MM.1S (cell line): ENCODE measurements at regions not wholly inside any gene's neighbourhood (a gene's known extent, or its start where the extent isn't known, plus 50 kb on each side); places are given as distances from the start of the nearest gene placed in this dataset.
"Not testable (repeated sequence)": the region's sequence is repeated elsewhere in the genome, so short reads cannot be mapped to it uniquely, and the experiment has no call there.

Experiments
- DNase-seq: peaks from one replicate; pipeline ENCODE4 v3.0.0-alpha.2; 2015
- H2AFZ ChIP-seq: fragments of 300-600 bp; sonication (generic); 2 replicates; pipeline ENCODE4 v1.6.0; 2016; ENCODE audit warnings: antibody characterized with exemption, low read length
- H3F3A ChIP-seq: fragments of 300-600 bp; sonication (generic); 2 replicates; pipeline ENCODE4 v1.6.1; 2016; ENCODE audit warnings: mild to moderate bottlenecking, antibody characterized with exemption, low read length, moderate library complexity, mixed read lengths; ENCODE audit not compliant: insufficient read depth
- H3K27ac ChIP-seq: fragments of 300-600 bp; sonication (generic); 2 replicates; pipeline ENCODE4 v1.5.1; 2016; ENCODE audit warnings: mild to moderate bottlenecking, low read length
- H3K27me3 ChIP-seq: fragments of 300-600 bp; sonication (generic); replicated peaks from 2 replicates; pipeline ENCODE4 v1.6.0; 2016; ENCODE audit warnings: low read length; ENCODE audit not compliant: insufficient read depth
- H3K36me3 ChIP-seq: fragments of 300-600 bp; sonication (generic); replicated peaks from 2 replicates; pipeline ENCODE4 v1.6.1; 2016; ENCODE audit warnings: mild to moderate bottlenecking, low read length, mixed read lengths; ENCODE audit not compliant: insufficient read depth
- H3K4me1 ChIP-seq: fragments of 300-600 bp; sonication (generic); 2 replicates; pipeline ENCODE4 v1.6.1; 2016; ENCODE audit warnings: low read length, mixed read lengths
- H3K4me2 ChIP-seq: fragments of 300-600 bp; sonication (generic); 2 replicates; pipeline ENCODE4 v1.6.0; 2016; ENCODE audit warnings: low read depth, low read length
- H3K4me3 ChIP-seq: fragments of 300-600 bp; sonication (generic); 2 replicates; pipeline ENCODE4 v1.5.1; 2016; ENCODE audit warnings: low read length, mixed read lengths
- H3K79me2 ChIP-seq: fragments of 300-600 bp; sonication (generic); 2 replicates; pipeline ENCODE4 v1.6.1; 2016; ENCODE audit warnings: mixed run types, low read length, mixed read lengths
- H3K9ac ChIP-seq: fragments of 300-600 bp; sonication (generic); 2 replicates; pipeline ENCODE4 v1.6.1; 2016; ENCODE audit warnings: low read length, mixed read lengths
- H3K9me2 ChIP-seq: fragments of 300-600 bp; sonication (generic); replicated peaks from 2 replicates; pipeline ENCODE4 v1.6.1; 2016; ENCODE audit warnings: mild to moderate bottlenecking, low read length, mixed read lengths; ENCODE audit not compliant: insufficient read depth
- H3K9me3 ChIP-seq: fragments of 300-600 bp; sonication (generic); replicated peaks from 2 replicates; pipeline ENCODE4 v1.6.1; 2016; ENCODE audit warnings: mild to moderate bottlenecking, low read length, mixed read lengths; ENCODE audit not compliant: insufficient read depth
- H4K20me1 ChIP-seq: fragments of 300-600 bp; sonication (generic); 2 replicates; pipeline ENCODE4 v1.6.1; 2016; ENCODE audit warnings: mild to moderate bottlenecking, low read length, moderate library complexity, mixed read lengths; ENCODE audit not compliant: insufficient read depth
- CTCF ChIP-seq: fragments of 300-600 bp; sonication (generic); IDR thresholded peaks from 2 replicates; pipeline ENCODE4 v1.5.1; 2016; ENCODE audit warnings: antibody characterized with exemption, low read length, mixed read lengths
- EZH2 ChIP-seq: fragments of 300-600 bp; sonication (generic); optimal IDR thresholded peaks from 2 replicates; pipeline ENCODE3; 2017; ENCODE audit warnings: low read depth, mild to moderate bottlenecking, antibody characterized with exemption, low read length, mixed read lengths
- EZH2phosphoT487 ChIP-seq: fragments of 300-600 bp; sonication (generic); IDR thresholded peaks from 2 replicates; pipeline ENCODE4 v1.6.1; 2018; ENCODE audit warnings: antibody characterized with exemption, low read length

- no peak overlapping the region for H3K4me3 ChIP-seq
- no peak overlapping the region for H2AFZ ChIP-seq
- H3K9me2 ChIP-seq: no peaks in the 10 kb centered on the region
- H3K9ac ChIP-seq: no peak overlapping the region
- no peaks in the 10 kb centered on the region for H3K36me3 ChIP-seq
- no peaks in the 10 kb centered on the region for H3F3A ChIP-seq
- no peak for DNase-seq
- H3K4me1 ChIP-seq: no peaks in the 10 kb centered on the region
- no peaks in the 10 kb centered on the region for H3K79me2 ChIP-seq
- no peaks in the 10 kb centered on the region for H3K9me3 ChIP-seq
- no peaks in the 10 kb centered on the region for H4K20me1 ChIP-seq
- no peak overlapping the region for H3K4me2 ChIP-seq
- no peak overlapping the region for H3K27ac ChIP-seq
- no peaks in the 10 kb centered on the region for H3K27me3 ChIP-seq
- no peak for TF ChIP-seq EZH2
- TF ChIP-seq CTCF: no peak
- no peak for TF ChIP-seq EZH2phosphoT487
Observed at GRCh38 chr2:37740164-37740739, 68.8 kb upstream of the CDC42EP3 start.

- no peaks in the 10 kb centered on the region for H3K4me1 ChIP-seq
- H3K9me2 ChIP-seq: no peaks in the 10 kb centered on the region
- no peak overlapping the region for H2AFZ ChIP-seq
- H4K20me1 ChIP-seq: no peaks in the 10 kb centered on the region
- no peak overlapping the region for H3K9ac ChIP-seq
- DNase-seq: no peak
- H3K4me3 ChIP-seq: no peak overlapping the region
- H3K9me3 ChIP-seq: no peaks in the 10 kb centered on the region
- no peak for TF ChIP-seq EZH2
- TF ChIP-seq CTCF: no peak
- no peak for TF ChIP-seq EZH2phosphoT487
- H3K27ac ChIP-seq: no peak overlapping the region
- no peaks in the 10 kb centered on the region for H3K27me3 ChIP-seq
- H3K79me2 ChIP-seq: no peaks in the 10 kb centered on the region
- H3F3A ChIP-seq: no peaks in the 10 kb centered on the region
- H3K4me2 ChIP-seq: no peak overlapping the region
- no peaks in the 10 kb centered on the region for H3K36me3 ChIP-seq
Observed at GRCh38 chr2:37742286-37742685, 70.8 kb upstream of the CDC42EP3 start.

GRCh38 chr2:37744010-37744409, 72.6 kb upstream of the CDC42EP3 start:
- no peaks in the 10 kb centered on the region for H3K9me2 ChIP-seq
- H3K4me2 ChIP-seq: no peak overlapping the region
- H3K4me1 ChIP-seq: no peaks in the 10 kb centered on the region
- TF ChIP-seq CTCF (no peak), EZH2phosphoT487 (no peak), EZH2 (no peak)
- H3F3A ChIP-seq: no peaks in the 10 kb centered on the region
- no peaks in the 10 kb centered on the region for H3K36me3 ChIP-seq
- no peak overlapping the region for H3K9ac ChIP-seq
- no peak for DNase-seq
- H3K27ac ChIP-seq: no peak overlapping the region
- no peaks in the 10 kb centered on the region for H3K27me3 ChIP-seq
- H3K79me2 ChIP-seq: no peaks in the 10 kb centered on the region
- H3K9me3 ChIP-seq: no peaks in the 10 kb centered on the region
- no peaks in the 10 kb centered on the region for H4K20me1 ChIP-seq
- H2AFZ ChIP-seq: no peak overlapping the region
- no peak overlapping the region for H3K4me3 ChIP-seq

- H2AFZ ChIP-seq, H3K4me1 ChIP-seq, H3K9ac ChIP-seq, H3K79me2 ChIP-seq, H3F3A ChIP-seq, H3K4me3 ChIP-seq, H3K27me3 ChIP-seq, DNase-seq, H3K9me3 ChIP-seq, H3K36me3 ChIP-seq, H3K27ac ChIP-seq, H4K20me1 ChIP-seq, H3K4me2 ChIP-seq, H3K9me2 ChIP-seq: not testable (repeated sequence)
Observed at GRCh38 chr2:37744961-37745360, 73.5 kb upstream of the CDC42EP3 start.

- H4K20me1 ChIP-seq, H3K27ac ChIP-seq, DNase-seq, H3K4me2 ChIP-seq, H3F3A ChIP-seq, H3K4me3 ChIP-seq, H3K9me3 ChIP-seq, H3K27me3 ChIP-seq, H3K79me2 ChIP-seq, H2AFZ ChIP-seq, H3K36me3 ChIP-seq, H3K4me1 ChIP-seq, H3K9ac ChIP-seq, H3K9me2 ChIP-seq: not testable (repeated sequence)
Observed at GRCh38 chr2:37746011-37746410, 74.6 kb upstream of the CDC42EP3 start.
